ENCODE measurements at regions not wholly inside any gene's neighbourhood (a gene's known extent, or its start where the extent isn't known, plus 50 kb on each side); places are given as distances from the start of the nearest gene placed in this dataset.

DNA sequence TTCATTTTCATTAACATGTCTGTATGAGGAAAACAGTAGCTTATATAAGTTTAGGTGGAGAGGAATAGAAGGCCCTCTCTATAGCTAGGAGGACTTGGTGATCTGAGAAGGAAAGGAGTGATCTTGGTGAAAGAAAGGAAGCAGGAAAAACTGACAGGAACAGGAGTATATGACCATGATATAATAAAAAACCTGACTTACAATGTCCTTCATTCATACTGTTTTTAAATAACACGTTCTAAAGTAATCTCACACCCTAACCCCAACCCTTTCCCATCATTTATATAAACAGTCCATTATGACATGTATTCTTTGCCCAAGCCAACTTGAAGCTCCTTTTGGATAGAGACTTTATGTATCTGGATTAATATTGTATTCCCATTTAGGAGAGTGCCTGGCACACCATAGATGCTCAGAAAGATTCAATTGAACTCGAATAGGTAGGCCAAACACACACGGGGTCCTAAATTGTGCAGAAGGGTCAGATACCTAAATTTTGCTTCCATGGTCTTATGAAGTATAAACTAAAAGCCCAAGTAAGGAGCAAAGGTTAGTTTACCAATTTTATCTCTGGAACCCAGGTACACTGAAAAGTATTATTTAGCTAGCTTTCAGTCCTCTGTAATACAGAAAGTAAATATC lies 75.9 kb downstream of the OR2B2 start (continued):
- TF ChIP-seq RCOR1 (IDR thresholded peaks at IDR 0.05; ENCODE audit: insufficient replicate concordance, low read length), result no peak
- no peak for TF ChIP-seq MAZ (IDR thresholded peaks at IDR 0.05; ENCODE audit: borderline replicate concordance, low read depth, low read length)
- TF ChIP-seq CTCF (conservative IDR thresholded peaks at IDR 0.05; ENCODE audit: low read depth, low read length), result no peak
- no peak for TF ChIP-seq FOS (IDR thresholded peaks at IDR 0.05; ENCODE audit: low read depth, low read length)

All from IMR-90 (cell line).